ENCODE measurements at regions not wholly inside any gene's neighbourhood (a gene's known extent, or its start where the extent isn't known, plus 50 kb on each side); places are given as distances from the start of the nearest gene placed in this dataset.

DNA sequence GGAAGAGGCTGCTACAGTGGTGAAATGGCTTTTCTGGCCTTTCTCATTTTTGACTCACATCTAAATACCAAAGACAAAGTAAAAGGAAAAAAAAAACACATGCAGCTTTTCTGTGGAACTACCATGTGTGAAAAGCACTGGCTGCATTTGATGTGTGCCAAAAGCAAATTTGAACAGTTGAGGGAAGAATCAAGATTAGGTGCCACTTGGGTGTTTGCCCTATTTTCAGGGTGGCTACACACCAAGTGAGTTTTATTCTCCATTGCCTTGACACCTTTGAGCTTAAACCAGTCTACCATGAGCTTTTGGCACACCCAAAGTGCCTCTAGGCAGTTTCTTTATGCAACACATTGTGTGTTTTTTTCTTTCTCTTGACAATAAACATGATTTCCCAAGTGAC is 423.9 kb downstream of the FAM133A start:
- no peaks in the 10 kb centered on the region for H3K36me3 ChIP-seq
- ATAC-seq (no peak), DNase-seq (no peak)
- intact Hi-C loops (cut with DNase I): loop anchor here in 1 of 10 donors (10.0 kb wide), 1 partner anchor 63 kb away; no protein-coding TSS in a partner anchor
- H3K4me3 ChIP-seq: no peak overlapping the region
- no peak overlapping the region for H3K27ac ChIP-seq
- H3K9me3 ChIP-seq: peaks cover 0 to 3% (median 0%) of the 10 kb centered on the region in 12 donors
- no peak for TF ChIP-seq POLR2A (IDR thresholded peaks at IDR 0.05)
- TF ChIP-seq, protein P1, sequence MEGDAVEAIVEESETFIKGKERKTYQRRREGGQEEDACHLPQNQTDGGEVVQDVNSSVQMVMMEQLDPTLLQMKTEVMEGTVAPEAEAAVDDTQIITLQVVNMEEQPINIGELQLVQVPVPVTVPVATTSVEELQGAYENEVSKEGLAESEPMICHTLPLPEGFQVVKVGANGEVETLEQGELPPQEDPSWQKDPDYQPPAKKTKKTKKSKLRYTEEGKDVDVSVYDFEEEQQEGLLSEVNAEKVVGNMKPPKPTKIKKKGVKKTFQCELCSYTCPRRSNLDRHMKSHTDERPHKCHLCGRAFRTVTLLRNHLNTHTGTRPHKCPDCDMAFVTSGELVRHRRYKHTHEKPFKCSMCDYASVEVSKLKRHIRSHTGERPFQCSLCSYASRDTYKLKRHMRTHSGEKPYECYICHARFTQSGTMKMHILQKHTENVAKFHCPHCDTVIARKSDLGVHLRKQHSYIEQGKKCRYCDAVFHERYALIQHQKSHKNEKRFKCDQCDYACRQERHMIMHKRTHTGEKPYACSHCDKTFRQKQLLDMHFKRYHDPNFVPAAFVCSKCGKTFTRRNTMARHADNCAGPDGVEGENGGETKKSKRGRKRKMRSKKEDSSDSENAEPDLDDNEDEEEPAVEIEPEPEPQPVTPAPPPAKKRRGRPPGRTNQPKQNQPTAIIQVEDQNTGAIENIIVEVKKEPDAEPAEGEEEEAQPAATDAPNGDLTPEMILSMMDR (IDR thresholded peaks at IDR 0.05): no peak
- H3K4me1 ChIP-seq: no peaks in the 10 kb centered on the region
- no peaks in the 10 kb centered on the region for H3K27me3 ChIP-seq

DNA sequence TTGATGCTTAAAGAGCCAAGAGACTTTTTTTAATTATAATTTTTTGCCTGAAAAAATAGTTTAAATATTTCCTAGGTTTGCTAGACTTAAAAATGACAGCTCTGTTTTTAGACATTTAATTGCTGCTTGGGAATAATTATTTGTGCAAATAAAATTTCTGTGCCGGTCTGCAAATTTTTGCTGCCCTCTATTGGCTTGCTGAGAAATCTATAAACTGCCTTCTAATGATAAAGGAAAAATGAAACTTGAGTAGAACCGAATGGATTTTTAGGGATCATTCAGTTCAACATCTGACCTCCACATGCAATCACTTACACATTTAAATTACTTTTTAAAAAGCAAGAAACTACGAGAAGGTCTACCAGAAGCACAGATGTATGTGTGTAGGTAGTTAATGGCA is 434.0 kb downstream of the FAM133A start:
- Histone ChIP-seq H3K27ac (no peak overlapping the region), H3K36me3 (no peaks in the 10 kb centered on the region), H3K27me3 (no peaks in the 10 kb centered on the region), H3K4me1 (no peaks in the 10 kb centered on the region), H3K9me3 (no peaks in the 10 kb centered on the region), H3K4me3 (no peak overlapping the region)
- WGBS, 4 donors: 37 to 54% (median 39%) methylated on average over 3 of the region's 3 CpGs; no CpG with 5 or more reads in 1 of the 4 donors
- DNase-seq (no peak), ATAC-seq (no peak)
- no peak for TF ChIP-seq POLR2A (IDR thresholded peaks at IDR 0.05)
- TF ChIP-seq, protein P1 (IDR thresholded peaks at IDR 0.05): no peak
- intact Hi-C loops (cut with DNase I): no loop called here

DNA sequence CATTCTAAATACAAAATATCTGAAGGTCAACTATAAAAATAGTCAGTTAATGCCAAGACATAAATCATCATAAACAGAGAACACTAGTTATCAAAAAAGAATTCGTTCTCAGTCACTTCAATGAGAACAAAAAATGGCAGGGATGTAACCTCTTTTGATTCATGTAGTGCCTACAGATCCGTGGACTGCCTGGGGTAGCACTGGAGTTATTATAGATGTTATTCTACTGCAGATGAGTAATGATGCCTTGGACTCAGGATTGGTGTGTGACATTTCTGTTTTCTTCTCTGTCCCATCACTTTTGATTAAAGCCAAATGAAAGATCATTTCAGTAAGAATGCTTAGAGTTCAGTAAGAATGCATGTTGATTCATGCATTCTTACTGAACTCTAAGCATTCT is 440.4 kb downstream of the FAM133A start:
- Histone ChIP-seq H3K4me1 (no peaks in the 10 kb centered on the region), H3K27me3 (no peaks in the 10 kb centered on the region), H3K36me3 (no peaks in the 10 kb centered on the region), H3K9me3 (no peaks in the 10 kb centered on the region), H3K4me3 (no peak overlapping the region), H3K27ac (no peak overlapping the region)
- TF ChIP-seq, protein P1 (IDR thresholded peaks at IDR 0.05): no peak
- ATAC-seq (no peak), DNase-seq (no peak)
- WGBS, 4 donors: 60 to 69% (median 60%) methylated on average over 2 of the region's 2 CpGs; no CpG with 5 or more reads in 1 of the 4 donors
- intact Hi-C loops (cut with DNase I): no loop called here

DNA sequence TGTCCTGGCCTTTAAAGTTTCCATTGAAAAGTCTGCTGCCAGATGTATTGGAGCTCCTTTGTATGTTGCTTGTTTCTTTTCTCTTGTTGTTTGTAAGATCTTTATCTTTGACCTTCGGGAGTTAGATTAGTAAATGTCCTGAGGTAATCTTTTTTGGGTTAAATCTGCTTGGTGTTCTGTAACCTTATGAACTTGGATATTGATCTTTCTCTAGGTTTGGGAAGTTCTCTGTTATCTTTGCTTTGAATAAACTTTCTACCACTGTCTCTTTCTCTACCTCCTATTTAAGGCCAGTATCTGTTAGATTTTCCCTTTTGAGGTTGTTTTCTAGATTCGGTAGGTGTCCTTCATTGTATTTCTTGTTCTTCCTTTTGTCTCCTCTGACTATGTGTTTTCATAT is 447.8 kb downstream of the FAM133A start:
- no peak for TF ChIP-seq POLR2A (IDR thresholded peaks at IDR 0.05)
- TF ChIP-seq, protein P1 (IDR thresholded peaks at IDR 0.05): no peak
- ATAC-seq: no peak
- WGBS, 4 donors: 57 to 71% (median 69%) methylated on average over 2 of the region's 2 CpGs; no CpG with 5 or more reads in 1 of the 4 donors
- no peaks in the 10 kb centered on the region for H3K4me1 ChIP-seq
- intact Hi-C loops (cut with DNase I): no loop called here
- no peak for DNase-seq
- H3K27me3 ChIP-seq: no peaks in the 10 kb centered on the region
- no peaks in the 10 kb centered on the region for H3K9me3 ChIP-seq
- H3K4me3 ChIP-seq: no peak overlapping the region
- H3K27ac ChIP-seq: no peak overlapping the region
- H3K36me3 ChIP-seq: no peaks in the 10 kb centered on the region
